HFF-Myc (cell line): ENCODE measurements at regions not wholly inside any gene's neighbourhood (a gene's known extent, or its start where the extent isn't known, plus 50 kb on each side); places are given as distances from the start of the nearest gene placed in this dataset.

Experiments used
- DNase-seq: peaks from one replicate; pipeline ENCODE4 v3.0.0-alpha.2; 2011; ENCODE audit warnings: low read depth; ENCODE audit errors: extremely low read depth
- H3K4me3 ChIP-seq: replicated peaks from 2 replicates; pipeline ENCODE4 v1.5.1; 2011; ENCODE audit warnings: low read depth, mild to moderate bottlenecking, control low read depth, low read length
- CTCF ChIP-seq: IDR thresholded peaks from 2 replicates; pipeline ENCODE4 v1.5.1; 2012; ENCODE audit warnings: mild to moderate bottlenecking, low read depth, low read length, control low read depth; ENCODE audit errors: missing control alignments

GRCh38 chr3:159244933-159245332, 443.1 kb downstream of the MFSD1 start:
- DNase-seq: no peak
- TF ChIP-seq CTCF: no peak
- H3K4me3 ChIP-seq: no peak overlapping the region

GRCh38 chr3:159245871-159246270, 444.0 kb downstream of the MFSD1 start:
- no peak overlapping the region for H3K4me3 ChIP-seq
- no peak for DNase-seq
- TF ChIP-seq CTCF: no peak

- DNase-seq: no peak
- no peak for TF ChIP-seq CTCF
- no peak overlapping the region for H3K4me3 ChIP-seq
Observed at GRCh38 chr3:159246385-159246784, 444.5 kb downstream of the MFSD1 start.

- no peak for DNase-seq
- no peak for TF ChIP-seq CTCF
Observed at GRCh38 chr3:159249472-159250174, 447.8 kb downstream of the MFSD1 start.

GRCh38 chr3:159250961-159251360, 449.1 kb downstream of the MFSD1 start:
- H3K4me3 ChIP-seq: no peak overlapping the region
- no peak for DNase-seq
- TF ChIP-seq CTCF: no peak

More at GRCh38 chr3:159249472-159250174, 447.8 kb downstream of the MFSD1 start:
- H3K4me3 ChIP-seq: no peak overlapping the region

- H3K4me3 ChIP-seq: no peak overlapping the region
- no peak for DNase-seq
- no peak for TF ChIP-seq CTCF
Observed at GRCh38 chr3:159252274-159252673, 450.4 kb downstream of the MFSD1 start.
